ENCODE measurements at regions not wholly inside any gene's neighbourhood (a gene's known extent, or its start where the extent isn't known, plus 50 kb on each side); places are given as distances from the start of the nearest gene placed in this dataset.

GRCh38 chr18:25866331-25866730, 224.1 kb downstream of the SS18 start:
- TF ChIP-seq, protein P1, sequence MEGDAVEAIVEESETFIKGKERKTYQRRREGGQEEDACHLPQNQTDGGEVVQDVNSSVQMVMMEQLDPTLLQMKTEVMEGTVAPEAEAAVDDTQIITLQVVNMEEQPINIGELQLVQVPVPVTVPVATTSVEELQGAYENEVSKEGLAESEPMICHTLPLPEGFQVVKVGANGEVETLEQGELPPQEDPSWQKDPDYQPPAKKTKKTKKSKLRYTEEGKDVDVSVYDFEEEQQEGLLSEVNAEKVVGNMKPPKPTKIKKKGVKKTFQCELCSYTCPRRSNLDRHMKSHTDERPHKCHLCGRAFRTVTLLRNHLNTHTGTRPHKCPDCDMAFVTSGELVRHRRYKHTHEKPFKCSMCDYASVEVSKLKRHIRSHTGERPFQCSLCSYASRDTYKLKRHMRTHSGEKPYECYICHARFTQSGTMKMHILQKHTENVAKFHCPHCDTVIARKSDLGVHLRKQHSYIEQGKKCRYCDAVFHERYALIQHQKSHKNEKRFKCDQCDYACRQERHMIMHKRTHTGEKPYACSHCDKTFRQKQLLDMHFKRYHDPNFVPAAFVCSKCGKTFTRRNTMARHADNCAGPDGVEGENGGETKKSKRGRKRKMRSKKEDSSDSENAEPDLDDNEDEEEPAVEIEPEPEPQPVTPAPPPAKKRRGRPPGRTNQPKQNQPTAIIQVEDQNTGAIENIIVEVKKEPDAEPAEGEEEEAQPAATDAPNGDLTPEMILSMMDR (IDR thresholded peaks at IDR 0.05; ENCODE audit: low read length), result no peak
- TF ChIP-seq EZH2 (IDR thresholded peaks at IDR 0.05; ENCODE audit: borderline replicate concordance, low read length), result no peak

Measured in OCI-LY1 (cell line).